AG20443 (cell line): ENCODE measurements at regions not wholly inside any gene's neighbourhood (a gene's known extent, or its start where the extent isn't known, plus 50 kb on each side); places are given as distances from the start of the nearest gene placed in this dataset.
"Not testable (repeated sequence)": the region's sequence is repeated elsewhere in the genome, so short reads cannot be mapped to it uniquely, and the experiment has no call there.

ENCODE experiments used
- DNase-seq: peaks from one replicate; pipeline ENCODE4 v3.0.0; 2012; ENCODE audit warnings: low spot score, mixed read lengths

GRCh38 chr9:73866451-73866850 is 630.7 kb upstream of the RORB start:
- DNase-seq, result no peak

GRCh38 chr9:73869264-73869663 is 627.9 kb upstream of the RORB start:
- DNase-seq, result no peak

- DNase-seq, result no peak
Measured at GRCh38 chr9:73871636-73872035, 625.5 kb upstream of the RORB start.

- no peak for DNase-seq
Measured at GRCh38 chr9:73872701-73873100, 624.4 kb upstream of the RORB start.

- no peak for DNase-seq
Measured at GRCh38 chr9:73880101-73880500, 617.0 kb upstream of the RORB start.

GRCh38 chr9:73889023-73889422 is 608.1 kb upstream of the RORB start:
- DNase-seq, result no peak

GRCh38 chr9:73890685-73891277 is 606.4 kb upstream of the RORB start:
- no peak for DNase-seq

- DNase-seq, result no peak
Measured at GRCh38 chr9:73892335-73892734, 604.8 kb upstream of the RORB start.

GRCh38 chr9:73893230-73893629 is 603.9 kb upstream of the RORB start:
- DNase-seq, result no peak

GRCh38 chr9:73896061-73896460 is 601.1 kb upstream of the RORB start:
- no peak for DNase-seq

- DNase-seq, result no peak
Measured at GRCh38 chr9:73906671-73907070, 590.5 kb upstream of the RORB start.

- DNase-seq, result no peak
Measured at GRCh38 chr9:73911804-73912203, 585.3 kb upstream of the RORB start.

- no peak for DNase-seq
Measured at GRCh38 chr9:73916016-73916673, 581.0 kb upstream of the RORB start.

GRCh38 chr9:73919712-73920111 is 577.4 kb upstream of the RORB start:
- no peak for DNase-seq

GRCh38 chr9:73923796-73924195 is 573.3 kb upstream of the RORB start:
- no peak for DNase-seq

- no peak for DNase-seq
Measured at GRCh38 chr9:73951147-73951546, 546.0 kb upstream of the RORB start.

- DNase-seq, result no peak
Measured at GRCh38 chr9:73962792-73963191, 534.3 kb upstream of the RORB start.

GRCh38 chr9:73969936-73970335 is 527.2 kb upstream of the RORB start:
- DNase-seq, result no peak

GRCh38 chr9:73976424-73976823 is 520.7 kb upstream of the RORB start:
- DNase-seq, result not testable (repeated sequence)

GRCh38 chr9:73979894-73980264 is 517.3 kb upstream of the RORB start:
- no peak for DNase-seq

GRCh38 chr9:73980754-73981153 is 516.4 kb upstream of the RORB start:
- no peak for DNase-seq

GRCh38 chr9:73981405-73981804 is 515.7 kb upstream of the RORB start:
- DNase-seq, result no peak

- DNase-seq, result no peak
Measured at GRCh38 chr9:73995836-73996235, 501.3 kb upstream of the RORB start.

- no peak for DNase-seq
Measured at GRCh38 chr9:73996844-73997243, 500.3 kb upstream of the RORB start.
